Smooth muscle cell (in vitro differentiated cells): ENCODE measurements at regions not wholly inside any gene's neighbourhood (a gene's known extent, or its start where the extent isn't known, plus 50 kb on each side); places are given as distances from the start of the nearest gene placed in this dataset.
A peak's percentile ranks its signal among the peaks of the same experiment; 100 is the strongest.

ENCODE experiments used
- DNase-seq: peaks from one replicate; lab custom pipeline; 2025; ENCODE audit not compliant: unreplicated experiment; lab: John Stamatoyannopoulos, UW
- H2AFZ ChIP-seq: fragments of 200-600 bp; sonication (generic); 2 replicates; pipeline ENCODE4 v1.6.0; 2016; ENCODE audit warnings: antibody characterized with exemption, low read depth, mild to moderate bottlenecking
- H3F3A ChIP-seq: fragments of 200-600 bp; sonication (generic); 2 replicates; pipeline ENCODE4 v1.6.0; 2017; ENCODE audit warnings: antibody characterized with exemption, low read depth
- H3K27ac ChIP-seq: fragments of 200-600 bp; sonication (generic); 2 replicates; pipeline ENCODE4 v1.5.1; 2016; ENCODE audit warnings: low read depth, mild to moderate bottlenecking
- H3K27me3 ChIP-seq: fragments of 200-600 bp; sonication (generic); 2 replicates; pipeline ENCODE4 v1.6.1; 2016; ENCODE audit warnings: low read depth, mild to moderate bottlenecking
- H3K36me3 ChIP-seq: fragments of 200-600 bp; sonication (generic); 2 replicates; pipeline ENCODE4 v1.5.1; 2016; ENCODE audit warnings: low read depth
- H3K4me1 ChIP-seq: fragments of 200-600 bp; sonication (generic); 2 replicates; pipeline ENCODE4 v1.5.1; 2016; ENCODE audit warnings: low read depth
- H3K4me2 ChIP-seq: fragments of 200-600 bp; sonication (generic); 2 replicates; pipeline ENCODE4 v1.6.0; 2016; ENCODE audit warnings: mild to moderate bottlenecking
- H3K4me3 ChIP-seq: fragments of 200-600 bp; sonication (generic); 2 replicates; pipeline ENCODE4 v1.5.1; 2016; ENCODE audit warnings: mild to moderate bottlenecking
- H3K79me2 ChIP-seq: fragments of 200-600 bp; sonication (generic); 2 replicates; pipeline ENCODE4 v1.6.0; 2016; ENCODE audit warnings: low read depth, mild to moderate bottlenecking
- H3K9ac ChIP-seq: fragments of 200-600 bp; sonication (generic); 2 replicates; pipeline ENCODE4 v1.6.0; 2016; ENCODE audit warnings: low read depth
- H3K9me3 ChIP-seq: fragments of 200-600 bp; sonication (generic); replicated peaks from 2 replicates; pipeline ENCODE4 v1.5.1; 2016; ENCODE audit warnings: low read depth
- H4K20me1 ChIP-seq: fragments of 200-600 bp; sonication (generic); 2 replicates; pipeline ENCODE4 v1.6.0; 2016; ENCODE audit warnings: low read depth
- CTCF ChIP-seq: fragments of 200-600 bp; sonication (generic); IDR thresholded peaks from 2 replicates; pipeline ENCODE4 v1.5.1; 2017; ENCODE audit warnings: borderline replicate concordance, mild to moderate bottlenecking, antibody characterized with exemption; ENCODE audit not compliant: insufficient read depth, poor library complexity, severe bottlenecking
- WGBS: methylation state at CpG from one replicate; pipeline ENCODE4 v1.1.7; 2016; ENCODE audit warnings: low lambda C conversion rate; 5-methylcytosine and 5-hydroxymethylcytosine counted together

GRCh38 chr3:43870844-43871626 is 180.3 kb downstream of the ABHD5 start:
- no peak overlapping the region for H3K27ac ChIP-seq
- H3K4me1 ChIP-seq, result no peaks in the 10 kb centered on the region
- H3K4me2 ChIP-seq, result peak overlapping the region; percentile 40
- no peaks in the 10 kb centered on the region for H3F3A ChIP-seq
- no peak overlapping the region for H2AFZ ChIP-seq
- no peak overlapping the region for H3K9ac ChIP-seq
- H3K4me3 ChIP-seq, result no peak overlapping the region
- no peaks in the 10 kb centered on the region for H3K9me3 ChIP-seq
- no peaks in the 10 kb centered on the region for H4K20me1 ChIP-seq
- TF ChIP-seq CTCF, result no peak
- DNase-seq, result no peak
- no peaks in the 10 kb centered on the region for H3K27me3 ChIP-seq
- 48% methylated on average over 2 of the region's 2 CpGs for WGBS
- H3K79me2 ChIP-seq, result no peaks in the 10 kb centered on the region
- H3K36me3 ChIP-seq, result no peaks in the 10 kb centered on the region

GRCh38 chr3:43871627-43872245 is 181.0 kb downstream of the ABHD5 start:
- H3F3A ChIP-seq, result no peaks in the 10 kb centered on the region
- H3K4me1 ChIP-seq, result no peaks in the 10 kb centered on the region
- H3K27me3 ChIP-seq, result no peaks in the 10 kb centered on the region
- peak overlapping the region; percentile 29 for H3K27ac ChIP-seq
- H3K4me2 ChIP-seq, result peak overlapping the region; percentile 46
- no peaks in the 10 kb centered on the region for H3K79me2 ChIP-seq
- no peak overlapping the region for H2AFZ ChIP-seq
- H4K20me1 ChIP-seq, result no peaks in the 10 kb centered on the region
- no peak for DNase-seq
- H3K4me3 ChIP-seq, result no peak overlapping the region
- TF ChIP-seq CTCF, result no peak
- H3K9me3 ChIP-seq, result no peaks in the 10 kb centered on the region
- H3K9ac ChIP-seq, result no peak overlapping the region
- H3K36me3 ChIP-seq, result no peaks in the 10 kb centered on the region
- WGBS, result 73% methylated on average over 9 of the region's 9 CpGs

GRCh38 chr3:43872301-43872700 is 181.6 kb downstream of the ABHD5 start:
- no peaks in the 10 kb centered on the region for H3K4me1 ChIP-seq
- WGBS, result 52% methylated on average over 3 of the region's 3 CpGs
- H3K36me3 ChIP-seq, result no peaks in the 10 kb centered on the region
- no peak for DNase-seq
- H3K9ac ChIP-seq, result no peak overlapping the region
- H4K20me1 ChIP-seq, result no peaks in the 10 kb centered on the region
- H3F3A ChIP-seq, result no peaks in the 10 kb centered on the region
- TF ChIP-seq CTCF, result no peak
- peak overlapping the region; percentile 46 for H3K4me2 ChIP-seq
- H3K79me2 ChIP-seq, result no peaks in the 10 kb centered on the region
- H2AFZ ChIP-seq, result no peak overlapping the region
- no peaks in the 10 kb centered on the region for H3K27me3 ChIP-seq
- H3K4me3 ChIP-seq, result no peak overlapping the region
- H3K9me3 ChIP-seq, result no peaks in the 10 kb centered on the region
- peak overlapping the region; percentile 29 for H3K27ac ChIP-seq
